OCI-LY7 (cell line): ENCODE measurements at regions not wholly inside any gene's neighbourhood (a gene's known extent, or its start where the extent isn't known, plus 50 kb on each side); places are given as distances from the start of the nearest gene placed in this dataset.

Experiments used
- BruUV-seq: library from RNA; stranded (reverse); fragments of 400-500 nt; replicated peaks from 2 replicates; lab custom pipeline; 2021; lab: Mats Ljungman, UMichigan
- CTCF ChIA-PET: fragments of 300-600 bp; sonication (Branson Sonifier 250); formaldehyde crosslinking; loops from one replicate; lab custom pipeline; 2022; ENCODE audit warnings: antibody characterized with exemption; ENCODE audit not compliant: unreplicated experiment; lab: Charles Lee
- POLR2A ChIA-PET: fragments of 300-600 bp; sonication (Branson Sonifier 250); formaldehyde crosslinking; loops from one replicate; lab custom pipeline; 2022; ENCODE audit warnings: antibody characterized with exemption; lab: Charles Lee
- DNase-seq: peaks from one replicate; pipeline ENCODE4 v3.0.0-alpha.2; 2015; ENCODE audit warnings: low spot score
- H2AFZ ChIP-seq: fragments of 200-600 bp; sonication (generic), shearing (Covaris generic); 2 replicates; pipeline ENCODE4 v1.6.1; 2014; ENCODE audit warnings: mild to moderate bottlenecking, antibody characterized with exemption, low read length, moderate library complexity
- H3K27ac ChIP-seq: fragments of 200-600 bp; sonication (generic); 2 replicates; pipeline ENCODE4 v1.5.1; 2014; ENCODE audit warnings: mixed run types, low read depth, mild to moderate bottlenecking, moderate library complexity, low read length, inconsistent platforms; ENCODE audit not compliant: poor library complexity, severe bottlenecking
- H3K36me3 ChIP-seq: fragments of 200-600 bp; sonication (generic); 2 replicates; pipeline ENCODE4 v1.6.1; 2014; ENCODE audit warnings: mild to moderate bottlenecking, antibody characterized with exemption, low read length, moderate library complexity, mixed read lengths; ENCODE audit not compliant: insufficient read depth
- H3K4me1 ChIP-seq: fragments of 200-600 bp; sonication (generic); 2 replicates; pipeline ENCODE4 v1.5.1; 2014; ENCODE audit warnings: mild to moderate bottlenecking, low read length; ENCODE audit not compliant: insufficient read depth, poor library complexity, severe bottlenecking
- H3K4me2 ChIP-seq: fragments of 200-600 bp; sonication (generic); 2 replicates; pipeline ENCODE4 v1.6.1; 2014; ENCODE audit warnings: mild to moderate bottlenecking, low read length
- H3K4me3 ChIP-seq: fragments of 200-600 bp; sonication (generic); 2 replicates; pipeline ENCODE4 v1.5.1; 2014; ENCODE audit warnings: mild to moderate bottlenecking, low read depth, low read length; ENCODE audit not compliant: poor library complexity, severe bottlenecking
- H3K79me2 ChIP-seq: fragments of 200-600 bp; sonication (generic); 2 replicates; pipeline ENCODE4 v1.6.1; 2016; ENCODE audit warnings: low read depth, mild to moderate bottlenecking, low read length, moderate library complexity, mixed read lengths; ENCODE audit not compliant: insufficient read depth
- H3K9me2 ChIP-seq: fragments of 200-600 bp; sonication (generic); 2 replicates; pipeline ENCODE4 v1.6.1; 2016; ENCODE audit warnings: mild to moderate bottlenecking, low read length, mixed read lengths; ENCODE audit not compliant: insufficient read depth
- H3K9me3 ChIP-seq: fragments of 200-600 bp; sonication (generic); 2 replicates; pipeline ENCODE4 v1.6.1; 2014; ENCODE audit warnings: mild to moderate bottlenecking, mixed run types, low read length, mixed read lengths
- H4K20me1 ChIP-seq: fragments of 200-600 bp; sonication (generic); 2 replicates; pipeline ENCODE4 v1.6.1; 2014; ENCODE audit warnings: mild to moderate bottlenecking, antibody characterized with exemption, low read length, moderate library complexity, mixed read lengths; ENCODE audit not compliant: insufficient read depth
- EZH2phosphoT487 ChIP-seq: fragments of 200-600 bp; sonication (generic); IDR thresholded peaks from 2 replicates; pipeline ENCODE4 v1.6.1; 2018; ENCODE audit warnings: low read depth, borderline replicate concordance, mild to moderate bottlenecking, mixed run types, antibody characterized with exemption, low read length, moderate library complexity, mixed read lengths
- intact Hi-C: fragments of 100-400 bp; cut with micrococcal nuclease; formaldehyde crosslinking; loops from one replicate; pipeline ENCODE4 v1.10.0; 2022; ENCODE audit not compliant: unreplicated experiment
- TF ChIP-seq, protein P1 (sequence below): fragments of 200-600 bp; sonication (generic); conservative IDR thresholded peaks from 2 replicates; pipeline ENCODE4 v1.5.1; 2014; ENCODE audit warnings: mild to moderate bottlenecking, antibody characterized with exemption, low read length, moderate library complexity, mixed read lengths

DNA sequence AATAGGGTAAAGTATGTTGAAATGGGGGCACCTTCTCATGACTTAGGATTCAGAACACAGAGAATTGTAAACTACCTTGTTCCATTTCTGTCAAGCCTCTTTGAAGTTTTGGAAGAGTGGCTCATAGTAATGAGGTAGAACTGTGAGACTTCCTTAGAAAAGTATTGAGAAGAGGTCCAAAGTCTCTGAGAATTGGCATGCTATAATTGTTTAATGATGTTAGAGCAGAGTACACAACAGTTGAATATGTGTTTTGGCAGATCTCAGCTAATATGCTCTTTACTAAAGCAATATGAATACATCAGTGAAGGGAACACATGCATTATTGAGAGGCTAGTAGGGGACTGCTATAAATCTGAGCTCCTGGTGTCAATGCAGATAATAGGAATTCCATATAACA lies 579.4 kb upstream of the RIOK2 start:
- ChIA-PET POLR2A (interaction anchor here (0.6 kb wide), 1 partner anchor 489 kb away, joined by 3 read pairs; no protein-coding TSS in a partner anchor), CTCF (no interaction called here)
- DNase-seq = no peak
- H3K9me3 ChIP-seq = no peaks in the 10 kb centered on the region
- no peak overlapping the region for H3K4me3 ChIP-seq
- H3K4me2 ChIP-seq = no peak overlapping the region
- H3K36me3 ChIP-seq = no peaks in the 10 kb centered on the region
- no peaks in the 10 kb centered on the region for H3K4me1 ChIP-seq
- H3K9me2 ChIP-seq = no peaks in the 10 kb centered on the region
- H3K27ac ChIP-seq = no peak overlapping the region
- no peaks in the 10 kb centered on the region for H3K79me2 ChIP-seq
- intact Hi-C loops = no loop called here
- H4K20me1 ChIP-seq = no peaks in the 10 kb centered on the region
- no peak overlapping the region for H2AFZ ChIP-seq
- BruUV-seq = no TSS peak
- TF ChIP-seq, protein P1, sequence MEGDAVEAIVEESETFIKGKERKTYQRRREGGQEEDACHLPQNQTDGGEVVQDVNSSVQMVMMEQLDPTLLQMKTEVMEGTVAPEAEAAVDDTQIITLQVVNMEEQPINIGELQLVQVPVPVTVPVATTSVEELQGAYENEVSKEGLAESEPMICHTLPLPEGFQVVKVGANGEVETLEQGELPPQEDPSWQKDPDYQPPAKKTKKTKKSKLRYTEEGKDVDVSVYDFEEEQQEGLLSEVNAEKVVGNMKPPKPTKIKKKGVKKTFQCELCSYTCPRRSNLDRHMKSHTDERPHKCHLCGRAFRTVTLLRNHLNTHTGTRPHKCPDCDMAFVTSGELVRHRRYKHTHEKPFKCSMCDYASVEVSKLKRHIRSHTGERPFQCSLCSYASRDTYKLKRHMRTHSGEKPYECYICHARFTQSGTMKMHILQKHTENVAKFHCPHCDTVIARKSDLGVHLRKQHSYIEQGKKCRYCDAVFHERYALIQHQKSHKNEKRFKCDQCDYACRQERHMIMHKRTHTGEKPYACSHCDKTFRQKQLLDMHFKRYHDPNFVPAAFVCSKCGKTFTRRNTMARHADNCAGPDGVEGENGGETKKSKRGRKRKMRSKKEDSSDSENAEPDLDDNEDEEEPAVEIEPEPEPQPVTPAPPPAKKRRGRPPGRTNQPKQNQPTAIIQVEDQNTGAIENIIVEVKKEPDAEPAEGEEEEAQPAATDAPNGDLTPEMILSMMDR = no peak
- no peak for TF ChIP-seq EZH2phosphoT487

DNA sequence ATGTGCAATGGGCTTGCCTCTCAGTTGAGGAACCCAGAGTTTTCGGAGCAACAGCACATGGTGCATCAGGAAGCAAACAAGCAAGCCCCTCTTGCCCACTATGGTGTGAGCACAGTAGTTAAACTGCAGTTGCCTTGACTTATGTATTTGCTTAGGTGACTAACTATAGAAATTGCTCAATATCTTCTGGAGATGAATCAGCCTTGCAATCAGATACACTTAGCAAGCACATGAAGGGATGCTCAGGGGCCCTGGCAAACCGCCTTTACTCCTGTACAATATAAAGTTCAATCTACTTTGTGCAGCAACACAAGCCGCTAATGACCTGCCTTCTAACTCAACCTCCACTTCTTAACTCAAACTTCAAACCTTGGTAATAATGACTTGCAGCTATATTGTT lies 581.7 kb upstream of the RIOK2 start:
- no TSS peak for BruUV-seq
- H3K27ac ChIP-seq = no peak overlapping the region

DNA sequence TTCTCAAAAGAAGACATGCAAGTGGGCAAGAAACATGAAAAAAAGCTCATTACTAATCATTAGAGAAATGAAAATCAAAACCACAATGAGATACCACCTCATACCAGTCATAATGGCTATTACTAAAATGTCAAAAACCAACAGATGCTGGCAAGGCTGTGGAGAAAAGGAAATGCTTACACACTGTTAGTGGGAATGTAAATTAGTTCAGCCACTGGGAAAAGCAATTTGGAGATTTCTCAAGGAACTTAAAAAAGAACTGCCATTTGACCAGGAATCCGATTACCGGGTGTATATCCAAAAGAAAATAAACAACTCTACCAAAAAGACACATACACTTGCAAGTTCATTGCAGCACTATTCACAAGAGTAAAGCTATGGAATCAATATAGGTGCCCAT lies 595.4 kb upstream of the RIOK2 start:
- DNase-seq = no peak
- H3K4me3 ChIP-seq = no peak overlapping the region
- H3K36me3 ChIP-seq = no peaks in the 10 kb centered on the region
- BruUV-seq = no TSS peak
- H3K9me2 ChIP-seq = no peaks in the 10 kb centered on the region
- no peak overlapping the region for H3K27ac ChIP-seq
- no peaks in the 10 kb centered on the region for H3K79me2 ChIP-seq
- TF ChIP-seq, protein P1 = no peak
- no peak for TF ChIP-seq EZH2phosphoT487
- ChIA-PET CTCF (no interaction called here), POLR2A (no interaction called here)
- H4K20me1 ChIP-seq = no peaks in the 10 kb centered on the region
- no peaks in the 10 kb centered on the region for H3K4me1 ChIP-seq
- H2AFZ ChIP-seq = no peak overlapping the region
- intact Hi-C loops = no loop called here
- H3K4me2 ChIP-seq = no peak overlapping the region
- no peaks in the 10 kb centered on the region for H3K9me3 ChIP-seq

More for the DNA sequence above, 581.7 kb upstream of the RIOK2 start:
- H3K79me2 ChIP-seq = no peaks in the 10 kb centered on the region
- no peaks in the 10 kb centered on the region for H3K4me1 ChIP-seq
- H3K4me3 ChIP-seq = no peak overlapping the region
- no peaks in the 10 kb centered on the region for H3K36me3 ChIP-seq
- intact Hi-C loops = no loop called here
- no peak overlapping the region for H3K4me2 ChIP-seq
- no peak for DNase-seq
- ChIA-PET POLR2A (interaction anchor here (0.7 kb wide), 1 partner anchor 11 kb away, joined by 3 read pairs; no protein-coding TSS in a partner anchor), CTCF (no interaction called here)
- no peaks in the 10 kb centered on the region for H3K9me3 ChIP-seq
- TF ChIP-seq, protein P1 = no peak
- no peak for TF ChIP-seq EZH2phosphoT487
- no peak overlapping the region for H2AFZ ChIP-seq
- H3K9me2 ChIP-seq = no peaks in the 10 kb centered on the region
- no peaks in the 10 kb centered on the region for H4K20me1 ChIP-seq
